Neuronal stem cell (in vitro differentiated cells): ENCODE measurements at regions not wholly inside any gene's neighbourhood (a gene's known extent, or its start where the extent isn't known, plus 50 kb on each side); places are given as distances from the start of the nearest gene placed in this dataset.

ENCODE experiments used
- DNase-seq: peaks from one replicate; pipeline ENCODE4 v3.0.0-alpha.2; 2013; ENCODE audit warnings: low spot score
- H2AFZ ChIP-seq: one replicate; pipeline ENCODE4 v1.6.1; 2013; ENCODE audit warnings: mild to moderate bottlenecking, low read length, inconsistent platforms
- H2AK5ac ChIP-seq: 2 replicates; pipeline ENCODE4 v1.6.1; 2013; ENCODE audit warnings: low read depth, mild to moderate bottlenecking, inconsistent platforms, low read length, moderate library complexity, mixed read lengths
- H2BK120ac ChIP-seq: 2 replicates; pipeline ENCODE4 v1.6.1; 2013; ENCODE audit warnings: low read depth, mild to moderate bottlenecking, inconsistent platforms, low read length, moderate library complexity, mixed read lengths
- H2BK12ac ChIP-seq: one replicate; pipeline ENCODE4 v1.6.1; 2013; ENCODE audit warnings: low read length, inconsistent platforms
- H2BK15ac ChIP-seq: 2 replicates; pipeline ENCODE4 v1.6.1; 2013; ENCODE audit warnings: mild to moderate bottlenecking, low read length, inconsistent platforms, mixed read lengths
- H2BK5ac ChIP-seq: one replicate; pipeline ENCODE4 v1.6.1; 2013; ENCODE audit warnings: inconsistent platforms, mild to moderate bottlenecking, low read length, moderate library complexity
- H3K14ac ChIP-seq: one replicate; pipeline ENCODE4 v1.6.1; 2013; ENCODE audit warnings: low read length, inconsistent platforms
- H3K18ac ChIP-seq: 2 replicates; pipeline ENCODE4 v1.6.1; 2013; ENCODE audit warnings: low read length, inconsistent platforms
- H3K23ac ChIP-seq: 2 replicates; pipeline ENCODE4 v1.6.1; 2013; ENCODE audit warnings: low read depth, mild to moderate bottlenecking, mixed read lengths, low read length, inconsistent platforms; ENCODE audit not compliant: poor library complexity
- H3K27ac ChIP-seq: replicated peaks from 3 replicates; pipeline ENCODE4 v1.5.1; 2013; ENCODE audit warnings: low read length, inconsistent platforms
- H3K27me3 ChIP-seq, 3 experiments: 2 replicates each; pipeline ENCODE4 v1.6.1; 2013; ENCODE audit warnings: low read length in 3 of 3, mild to moderate bottlenecking in 2 of 3, inconsistent platforms in 1 of 3, low read depth in 1 of 3, mixed read lengths in 1 of 3, moderate library complexity in 1 of 3; ENCODE audit not compliant: control insufficient read depth in 3 of 3, insufficient read depth in 3 of 3
- H3K36me3 ChIP-seq, 2 donors: replicated peaks in 1 of 2; 2 replicates each; pipeline ENCODE4 v1.6.1; 2013; ENCODE audit warnings: low read length in 2 of 2; ENCODE audit not compliant: control insufficient read depth in 2 of 2, insufficient read depth in 2 of 2
- H3K4ac ChIP-seq: 2 replicates; pipeline ENCODE4 v1.6.1; 2013; ENCODE audit warnings: inconsistent platforms, mild to moderate bottlenecking, low read length, moderate library complexity
- H3K4me1 ChIP-seq, 2 donors: 1 replicate in 1 of 2; 2 replicates in 1 of 2; pipeline ENCODE4 v1.6.1; 2013; ENCODE audit warnings: low read length in 2 of 2, low read depth in 1 of 2; ENCODE audit not compliant: control insufficient read depth in 2 of 2, insufficient read depth in 1 of 2
- H3K4me2 ChIP-seq: one replicate; pipeline ENCODE4 v1.6.1; 2013; ENCODE audit warnings: mild to moderate bottlenecking, low read length, inconsistent platforms; ENCODE audit not compliant: insufficient read depth, poor library complexity, severe bottlenecking
- H3K4me3 ChIP-seq, 2 donors: 2 replicates each; pipeline ENCODE4 v1.5.1; 2013; ENCODE audit warnings: low read length in 2 of 2, mild to moderate bottlenecking in 2 of 2, inconsistent platforms in 1 of 2, moderate library complexity in 1 of 2
- H3K79me1 ChIP-seq: one replicate; pipeline ENCODE4 v1.6.1; 2013; ENCODE audit warnings: low read depth, mild to moderate bottlenecking, inconsistent platforms, low read length, moderate library complexity
- H3K9ac ChIP-seq: one replicate; pipeline ENCODE4 v1.6.1; 2013; ENCODE audit warnings: mild to moderate bottlenecking, low read depth, low read length, inconsistent platforms; ENCODE audit not compliant: poor library complexity
- H3K9me3 ChIP-seq, 2 donors: replicated peaks in 1 of 2; 2 replicates each; pipeline versions ENCODE3 to v1.6.1; 2013; ENCODE audit warnings: low read length in 2 of 2, mild to moderate bottlenecking in 2 of 2, inconsistent platforms in 1 of 2, low read depth in 1 of 2, mixed read lengths in 1 of 2, moderate library complexity in 1 of 2; ENCODE audit not compliant: control insufficient read depth in 2 of 2, insufficient read depth in 1 of 2
- H4K8ac ChIP-seq: one replicate; pipeline ENCODE4 v1.6.1; 2013; ENCODE audit warnings: low read depth, mild to moderate bottlenecking, inconsistent platforms, low read length, moderate library complexity
- H4K91ac ChIP-seq: one replicate; pipeline ENCODE4 v1.6.1; 2013; ENCODE audit warnings: low read length, low read depth, mild to moderate bottlenecking, inconsistent platforms; ENCODE audit not compliant: poor library complexity
- WGBS, 2 donors: extraction: QIAGEN DNeasy Blood & Tissue Kit; methylation state at CpG; one replicate each; pipeline ENCODE4 v1.1.7; 2013; ENCODE audit warnings: missing lambda C conversion rate in 2 of 2, mixed read lengths in 1 of 2; ENCODE audit not compliant: insufficient read length in 2 of 2, insufficient replicate concordance in 1 of 2; ENCODE audit errors: extremely low coverage in 2 of 2; 5-methylcytosine and 5-hydroxymethylcytosine counted together

DNA sequence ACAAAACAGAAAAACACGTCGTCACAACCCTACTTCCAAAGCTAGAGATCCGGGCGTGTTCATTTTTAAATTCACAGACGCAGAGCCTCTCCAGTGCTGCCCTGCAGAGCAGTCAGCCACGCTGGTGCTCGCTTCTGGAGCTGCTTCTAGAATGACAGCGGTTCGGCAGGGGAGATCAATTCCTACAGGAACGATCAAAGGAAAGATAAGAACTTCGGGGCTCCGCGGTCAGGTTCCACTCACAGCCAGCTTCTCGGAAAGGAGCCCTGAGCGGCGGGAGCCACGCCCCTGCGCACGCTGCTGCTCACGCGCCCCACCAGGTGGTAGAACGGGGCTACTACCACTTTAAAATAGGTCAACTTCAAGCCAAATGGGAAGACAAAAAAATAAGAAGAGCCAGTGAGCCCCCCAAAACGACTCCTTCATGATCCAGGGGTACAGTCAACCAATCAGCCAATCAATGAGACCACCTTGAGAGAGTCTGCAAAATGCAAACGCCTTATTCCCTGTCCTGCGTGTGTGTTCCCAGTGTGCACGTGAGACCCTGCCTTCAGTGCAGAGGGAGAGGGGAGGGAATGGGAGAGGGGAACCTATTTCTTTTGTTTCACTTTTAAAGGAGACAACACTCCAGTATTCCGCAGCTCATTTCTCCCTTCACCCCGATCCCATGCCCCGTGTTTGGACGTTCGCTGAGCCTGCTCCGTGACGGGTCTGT is 209.7 kb downstream of the RBFOX3 start:
- no CpG with 5 or more reads among the region's 33 CpGs for WGBS, 2 donors
- Histone ChIP-seq H3K9ac (no peak overlapping the region), H3K23ac (peak overlapping the region; percentile 46), H3K18ac (peak overlapping the region; percentile 78), H3K27me3 (peaks cover 0 to 40% (median 6%) of the 10 kb centered on the region in 3 experiments), H3K36me3 (no peaks in the 10 kb centered on the region), H2BK120ac (no peak overlapping the region), H4K91ac (no peak overlapping the region), H2AFZ (peak overlapping the region; percentile 75), H3K4me1 (peaks cover 3 to 18% of the 10 kb centered on the region in 2 donors), H3K9me3 (no peaks in the 10 kb centered on the region), H3K27ac (no peak overlapping the region), H3K4me3 (no peak overlapping the region), H2AK5ac (peak overlapping the region; percentile 36), H4K8ac (no peak overlapping the region), H2BK12ac (peak overlapping the region; percentile 64), H3K14ac (peak overlapping the region; percentile 42), H3K4ac (no peak overlapping the region), H2BK5ac (no peak overlapping the region), H3K4me2 (peak overlapping the region; percentile 55), H2BK15ac (no peak overlapping the region), H3K79me1 (no peaks in the 10 kb centered on the region)
- peak; percentile 67 for DNase-seq

DNA sequence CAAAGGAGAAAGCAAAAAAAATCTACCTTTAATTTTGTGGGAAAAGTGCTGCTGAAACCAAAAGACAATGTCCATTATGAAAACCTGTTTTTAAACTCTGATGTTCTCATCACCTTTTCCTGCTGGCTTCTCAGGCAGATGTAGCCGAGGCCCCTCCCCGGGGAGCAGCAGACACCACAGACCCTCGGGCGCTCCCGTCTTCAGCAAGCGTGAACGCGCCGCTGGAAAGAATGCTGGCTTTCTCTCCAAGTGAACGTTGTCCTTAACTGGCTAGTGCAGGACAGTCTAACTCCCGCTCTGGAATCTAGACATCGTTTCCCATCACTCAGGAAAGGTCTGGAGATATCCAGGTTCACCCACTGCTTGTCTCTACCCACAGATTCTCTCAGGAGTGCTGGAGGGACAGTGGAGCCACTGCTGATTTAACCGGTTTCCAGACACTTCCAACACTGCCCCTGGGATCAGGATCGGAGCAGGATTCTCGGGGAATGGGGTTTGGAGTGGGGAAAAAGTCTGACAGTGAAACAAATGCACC is 211.2 kb downstream of the RBFOX3 start:
- Histone ChIP-seq H3K18ac (no peak overlapping the region), H4K8ac (no peak overlapping the region), H2BK12ac (no peak overlapping the region), H3K4me2 (no peak overlapping the region), H3K4me3 (no peak overlapping the region), H2BK15ac (no peak overlapping the region), H3K23ac (no peak overlapping the region), H3K36me3 (no peaks in the 10 kb centered on the region), H3K4ac (no peak overlapping the region), H3K27ac (no peak overlapping the region), H2BK5ac (no peak overlapping the region), H2AK5ac (peak overlapping the region; percentile 1), H3K9me3 (no peaks in the 10 kb centered on the region), H4K91ac (no peak overlapping the region), H3K9ac (no peak overlapping the region), H3K79me1 (no peaks in the 10 kb centered on the region), H3K4me1 (peaks cover 3 to 18% of the 10 kb centered on the region in 2 donors), H3K14ac (no peak overlapping the region), H2BK120ac (no peak overlapping the region), H2AFZ (no peak overlapping the region), H3K27me3 (peaks cover 0 to 46% (median 6%) of the 10 kb centered on the region in 3 experiments)
- no peak for DNase-seq
- WGBS, 2 donors: no CpG with 5 or more reads among the region's 15 CpGs

DNA sequence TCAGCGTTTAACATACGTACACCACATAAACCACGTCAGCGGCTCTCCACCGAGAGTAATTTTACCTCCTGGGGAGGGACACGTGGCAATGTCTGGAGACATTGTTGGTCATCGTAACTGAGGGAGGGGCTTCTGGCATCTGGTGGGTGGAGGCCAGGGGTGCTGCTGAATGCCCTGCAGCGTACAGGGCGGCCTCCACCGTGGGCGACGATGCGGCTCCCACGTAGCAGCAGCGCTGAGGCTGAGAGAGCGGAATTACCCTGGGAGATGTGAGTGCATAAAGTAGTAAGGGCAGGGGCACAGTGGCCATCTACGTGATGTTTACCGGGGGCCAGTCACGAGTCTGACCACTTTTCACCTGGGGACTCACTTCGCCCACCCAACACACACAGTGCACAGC is 212.4 kb downstream of the RBFOX3 start:
- Histone ChIP-seq H3K4me1 (peaks cover 3 to 18% of the 10 kb centered on the region in 2 donors), H4K8ac (no peak overlapping the region), H2AK5ac (no peak overlapping the region), H3K4ac (no peak overlapping the region), H3K27me3 (peaks cover 0 to 47% (median 6%) of the 10 kb centered on the region in 3 experiments), H3K14ac (no peak overlapping the region), H3K9ac (peak overlapping the region; percentile 63), H2BK120ac (no peak overlapping the region), H4K91ac (no peak overlapping the region), H3K9me3 (peaks cover 0 to 1% of the 10 kb centered on the region in 2 donors), H2BK12ac (no peak overlapping the region), H2BK5ac (no peak overlapping the region), H3K18ac (no peak overlapping the region), H3K27ac (no peak overlapping the region), H2BK15ac (no peak overlapping the region), H3K36me3 (no peaks in the 10 kb centered on the region), H3K23ac (peak overlapping the region; percentile 10), H3K4me2 (no peak overlapping the region), H3K4me3 (no peak overlapping the region), H3K79me1 (no peaks in the 10 kb centered on the region), H2AFZ (no peak overlapping the region)
- WGBS, 2 donors: no CpG with 5 or more reads among the region's 20 CpGs
- DNase-seq: no peak

DNA sequence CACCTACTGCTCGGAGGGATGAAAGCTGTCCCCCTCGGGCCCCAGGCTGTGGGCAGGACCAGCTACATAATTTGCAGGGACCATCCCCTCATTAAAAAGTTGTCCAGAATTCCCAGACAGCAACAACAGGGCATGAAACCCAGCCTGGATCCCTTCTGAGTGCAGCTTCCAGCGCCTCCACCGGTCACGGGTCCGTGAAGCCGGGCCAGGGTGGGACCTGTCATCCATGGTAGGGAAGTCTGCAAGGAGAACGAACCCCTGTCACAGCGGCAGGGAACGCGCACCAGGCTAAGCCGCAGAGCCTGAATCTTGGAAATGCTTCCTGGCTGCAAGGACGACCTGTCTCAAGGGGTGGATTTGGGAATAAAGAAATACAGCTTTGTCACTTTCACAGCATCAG is 214.2 kb downstream of the RBFOX3 start:
- H3K4me2 ChIP-seq: no peak overlapping the region
- no peak overlapping the region for H4K8ac ChIP-seq
- H3K27ac ChIP-seq: no peak overlapping the region
- no peak overlapping the region for H3K9ac ChIP-seq
- peaks cover 0 to 4% of the 10 kb centered on the region in 2 donors for H3K9me3 ChIP-seq
- no peak overlapping the region for H2BK120ac ChIP-seq
- H3K23ac ChIP-seq: no peak overlapping the region
- H4K91ac ChIP-seq: no peak overlapping the region
- no peak overlapping the region for H3K14ac ChIP-seq
- no CpG with 5 or more reads among the region's 13 CpGs for WGBS, 2 donors
- no peak overlapping the region for H2BK12ac ChIP-seq
- peaks cover 3 to 17% of the 10 kb centered on the region in 2 donors for H3K4me1 ChIP-seq
- no peaks in the 10 kb centered on the region for H3K79me1 ChIP-seq
- H3K18ac ChIP-seq: peak overlapping the region; percentile 74
- no peak overlapping the region for H2BK15ac ChIP-seq
- peaks cover 0 to 62% (median 15%) of the 10 kb centered on the region in 3 experiments for H3K27me3 ChIP-seq
- no peak overlapping the region for H3K4me3 ChIP-seq
- H2AK5ac ChIP-seq: no peak overlapping the region
- H3K4ac ChIP-seq: no peak overlapping the region
- H3K36me3 ChIP-seq: no peaks in the 10 kb centered on the region
- no peak overlapping the region for H2AFZ ChIP-seq
- no peak overlapping the region for H2BK5ac ChIP-seq
- no peak for DNase-seq
